IPS-18a (cell line): ENCODE measurements at regions not wholly inside any gene's neighbourhood (a gene's known extent, or its start where the extent isn't known, plus 50 kb on each side); places are given as distances from the start of the nearest gene placed in this dataset.

Source experiments
- H3K27ac ChIP-seq: one replicate; pipeline ENCODE4 v1.5.1; 2013; ENCODE audit warnings: low read length
- H3K27me3 ChIP-seq: one replicate; pipeline ENCODE4 v1.6.1; 2013; ENCODE audit warnings: mild to moderate bottlenecking, low read length; ENCODE audit not compliant: control insufficient read depth, insufficient read depth
- H3K36me3 ChIP-seq: one replicate; pipeline ENCODE4 v1.6.1; 2013; ENCODE audit warnings: low read depth, low read length; ENCODE audit not compliant: control insufficient read depth
- H3K4me1 ChIP-seq: one replicate; pipeline ENCODE4 v1.6.1; 2013; ENCODE audit warnings: low read depth, low read length; ENCODE audit not compliant: control insufficient read depth
- H3K4me3 ChIP-seq: one replicate; pipeline ENCODE4 v1.5.1; 2013; ENCODE audit warnings: low read length
- H3K9ac ChIP-seq: one replicate; pipeline ENCODE4 v1.6.1; 2013; ENCODE audit warnings: mild to moderate bottlenecking, low read length, moderate library complexity
- H3K9me3 ChIP-seq: one replicate; pipeline ENCODE4 v1.6.1; 2013; ENCODE audit warnings: low read depth, low read length; ENCODE audit not compliant: control insufficient read depth

DNA sequence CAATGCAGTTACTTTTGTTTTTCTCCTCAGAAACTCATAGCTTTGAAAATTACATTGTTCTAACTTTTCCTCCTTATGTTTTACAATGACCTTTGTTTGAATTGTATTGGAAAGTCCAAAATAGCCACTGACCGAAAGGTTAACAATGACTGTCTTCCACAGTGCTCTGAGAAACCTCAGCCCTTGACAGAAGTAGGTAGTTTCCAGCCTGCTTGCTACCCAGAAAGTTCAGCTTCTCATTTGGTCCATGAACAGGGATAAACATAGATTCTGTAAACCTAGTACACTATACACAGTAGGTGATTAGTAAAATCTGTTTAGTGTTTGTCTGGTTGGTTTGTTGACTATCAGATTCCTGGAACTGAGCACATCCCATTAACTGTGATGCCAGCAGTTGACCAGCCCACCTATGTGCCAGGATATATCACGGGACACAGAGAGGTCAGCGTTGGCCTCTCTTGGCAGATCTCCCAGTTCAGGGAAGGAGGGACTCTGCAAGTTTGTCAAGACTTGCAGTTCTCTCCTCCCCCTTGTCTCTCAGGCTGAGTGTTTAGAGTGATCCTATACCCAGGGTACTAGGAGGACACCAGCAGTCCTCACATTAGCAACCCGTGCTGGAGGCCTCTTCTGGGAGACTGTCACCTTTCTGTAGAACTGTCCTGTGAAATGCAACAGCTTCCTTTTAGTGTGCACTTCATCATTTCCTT is 297.6 kb downstream of the ARHGAP12 start:
- no peaks in the 10 kb centered on the region for H3K4me1 ChIP-seq
- H3K9me3 ChIP-seq = no peaks in the 10 kb centered on the region
- no peak overlapping the region for H3K27ac ChIP-seq
- H3K36me3 ChIP-seq = no peaks in the 10 kb centered on the region
- H3K27me3 ChIP-seq = no peaks in the 10 kb centered on the region
- H3K9ac ChIP-seq = no peak overlapping the region
- H3K4me3 ChIP-seq = no peak overlapping the region

DNA sequence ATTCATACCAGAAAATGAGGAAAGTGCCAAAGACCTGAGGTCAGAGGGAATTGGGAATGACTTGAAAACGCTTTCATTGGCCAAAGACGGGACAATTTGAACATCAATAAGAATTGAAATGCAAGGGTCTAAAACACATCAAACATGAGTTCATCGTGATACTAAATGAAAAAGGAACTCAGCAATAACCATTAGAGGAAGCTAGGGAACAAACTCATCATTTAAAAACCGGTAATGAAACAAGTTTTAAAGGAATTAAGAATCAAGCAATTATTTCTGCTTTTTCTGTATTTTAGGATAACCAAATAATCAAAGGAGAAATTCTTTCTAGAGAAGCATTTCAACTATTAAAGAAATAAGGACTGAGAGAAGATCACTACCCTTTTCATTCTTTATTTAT is 303.1 kb downstream of the ARHGAP12 start:
- H3K27me3 ChIP-seq = no peaks in the 10 kb centered on the region
- H3K9me3 ChIP-seq = no peaks in the 10 kb centered on the region
- no peaks in the 10 kb centered on the region for H3K36me3 ChIP-seq
- H3K9ac ChIP-seq = no peak overlapping the region
- H3K27ac ChIP-seq = no peak overlapping the region
- H3K4me1 ChIP-seq = no peaks in the 10 kb centered on the region
- no peak overlapping the region for H3K4me3 ChIP-seq

DNA sequence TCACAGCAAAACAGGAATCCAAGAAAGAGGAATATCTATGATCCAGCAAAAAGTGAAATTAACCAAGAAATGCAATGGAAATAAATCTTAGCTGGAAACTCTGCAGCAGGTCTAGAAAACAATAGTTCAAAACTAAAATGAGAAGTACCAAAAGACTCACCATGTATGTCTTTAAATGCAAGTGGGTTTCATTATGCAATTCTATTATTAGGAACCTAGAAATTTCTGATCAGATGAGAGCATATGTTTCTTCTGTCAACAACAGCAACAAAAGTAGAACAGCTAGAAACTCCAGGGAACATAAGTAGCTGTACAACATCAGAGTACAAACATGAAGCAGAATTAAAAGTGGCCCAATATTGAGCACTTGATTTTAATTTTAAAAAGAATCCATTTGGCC is 304.0 kb downstream of the ARHGAP12 start:
- Histone ChIP-seq H3K27me3 (no peaks in the 10 kb centered on the region), H3K27ac (no peak overlapping the region), H3K9ac (no peak overlapping the region), H3K9me3 (no peaks in the 10 kb centered on the region), H3K4me3 (no peak overlapping the region), H3K4me1 (no peaks in the 10 kb centered on the region), H3K36me3 (no peaks in the 10 kb centered on the region)

DNA sequence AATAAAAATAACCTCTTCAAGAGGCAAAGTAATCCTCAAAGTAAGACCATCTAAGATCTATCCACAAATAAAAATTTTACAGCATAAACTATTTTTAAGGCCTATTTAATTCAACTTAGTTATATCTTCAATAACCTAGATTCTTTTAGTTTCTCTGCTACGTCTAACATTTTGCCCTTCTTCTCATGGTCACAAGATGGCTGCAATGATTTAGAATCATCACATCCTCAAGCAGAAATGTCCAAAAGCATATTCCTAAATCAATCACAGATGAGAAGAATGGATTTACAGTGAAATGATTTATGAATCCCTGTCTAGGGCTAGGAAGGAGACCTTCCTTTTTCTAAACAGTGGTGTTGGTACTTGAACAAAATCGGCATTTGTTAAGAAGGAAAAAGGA is 304.7 kb downstream of the ARHGAP12 start:
- Histone ChIP-seq H3K4me3 (no peak overlapping the region), H3K36me3 (no peaks in the 10 kb centered on the region), H3K27me3 (no peaks in the 10 kb centered on the region), H3K9me3 (no peaks in the 10 kb centered on the region), H3K9ac (no peak overlapping the region), H3K27ac (no peak overlapping the region), H3K4me1 (no peaks in the 10 kb centered on the region)

DNA sequence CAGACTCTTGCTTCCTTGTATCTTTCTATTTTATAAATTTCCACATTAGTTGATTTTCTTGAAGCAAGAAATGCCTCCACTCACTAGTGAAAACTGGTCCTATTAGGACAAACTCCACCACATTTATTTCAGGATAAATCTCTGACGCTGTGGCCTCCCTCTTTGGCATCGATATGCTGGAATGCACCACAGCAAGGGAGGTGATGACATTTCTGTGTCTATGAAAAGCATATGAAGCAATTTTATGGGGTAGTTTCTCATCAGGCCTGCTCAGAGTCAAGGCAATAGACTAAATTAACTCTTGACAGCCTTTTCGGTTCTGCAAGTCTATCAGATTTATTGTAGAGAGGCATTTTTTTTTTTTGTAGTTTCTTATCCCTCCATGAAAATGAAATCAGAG is 304.4 kb downstream of the ZEB1 start:
- Histone ChIP-seq H3K27ac (no peak overlapping the region), H3K4me1 (no peaks in the 10 kb centered on the region), H3K36me3 (no peaks in the 10 kb centered on the region), H3K9ac (no peak overlapping the region), H3K9me3 (no peaks in the 10 kb centered on the region), H3K27me3 (no peaks in the 10 kb centered on the region), H3K4me3 (no peak overlapping the region)

DNA sequence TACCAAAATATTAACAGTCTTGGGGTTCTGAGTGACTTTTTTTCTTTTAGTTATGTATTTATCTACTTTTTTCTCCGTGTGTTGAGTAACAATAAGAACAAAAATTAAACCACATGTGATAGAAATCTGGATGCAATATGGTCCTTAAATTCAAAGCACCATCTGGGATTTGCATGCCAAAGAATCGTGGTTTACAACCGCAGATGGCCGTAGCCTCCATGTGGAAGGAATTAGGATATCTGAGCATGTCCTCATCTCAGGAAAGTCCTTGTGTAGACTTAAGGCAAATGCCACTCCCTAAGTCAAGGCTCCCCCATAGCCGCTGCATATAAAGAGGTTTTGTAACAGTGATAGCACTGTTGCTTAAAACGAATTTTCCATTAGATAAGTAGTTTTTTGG is 304.0 kb downstream of the ZEB1 start:
- H3K27ac ChIP-seq = no peak overlapping the region
- no peak overlapping the region for H3K9ac ChIP-seq
- no peaks in the 10 kb centered on the region for H3K9me3 ChIP-seq
- no peaks in the 10 kb centered on the region for H3K36me3 ChIP-seq
- no peaks in the 10 kb centered on the region for H3K4me1 ChIP-seq
- no peak overlapping the region for H3K4me3 ChIP-seq
- no peaks in the 10 kb centered on the region for H3K27me3 ChIP-seq

DNA sequence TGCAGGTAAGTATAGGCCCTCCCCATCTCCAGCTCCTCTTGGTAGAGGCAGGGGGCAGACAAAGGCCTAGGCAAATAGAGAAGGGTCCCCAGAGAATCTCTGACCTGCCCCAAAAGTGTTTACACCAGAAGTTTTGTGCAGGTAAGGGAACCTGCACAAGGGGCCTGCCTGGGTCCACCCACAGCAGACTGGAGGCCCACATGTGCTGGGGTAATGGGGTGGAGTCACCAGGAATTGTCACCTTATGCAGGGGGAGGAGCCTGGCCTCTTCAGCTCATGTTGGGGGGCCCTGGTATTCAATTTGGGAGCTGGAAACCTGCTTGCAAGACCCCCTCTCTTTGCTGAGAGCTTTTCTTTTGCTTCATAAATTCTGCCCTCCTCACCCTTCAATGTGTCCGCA is 302.7 kb downstream of the ZEB1 start:
- H3K4me3 ChIP-seq = no peak overlapping the region

DNA sequence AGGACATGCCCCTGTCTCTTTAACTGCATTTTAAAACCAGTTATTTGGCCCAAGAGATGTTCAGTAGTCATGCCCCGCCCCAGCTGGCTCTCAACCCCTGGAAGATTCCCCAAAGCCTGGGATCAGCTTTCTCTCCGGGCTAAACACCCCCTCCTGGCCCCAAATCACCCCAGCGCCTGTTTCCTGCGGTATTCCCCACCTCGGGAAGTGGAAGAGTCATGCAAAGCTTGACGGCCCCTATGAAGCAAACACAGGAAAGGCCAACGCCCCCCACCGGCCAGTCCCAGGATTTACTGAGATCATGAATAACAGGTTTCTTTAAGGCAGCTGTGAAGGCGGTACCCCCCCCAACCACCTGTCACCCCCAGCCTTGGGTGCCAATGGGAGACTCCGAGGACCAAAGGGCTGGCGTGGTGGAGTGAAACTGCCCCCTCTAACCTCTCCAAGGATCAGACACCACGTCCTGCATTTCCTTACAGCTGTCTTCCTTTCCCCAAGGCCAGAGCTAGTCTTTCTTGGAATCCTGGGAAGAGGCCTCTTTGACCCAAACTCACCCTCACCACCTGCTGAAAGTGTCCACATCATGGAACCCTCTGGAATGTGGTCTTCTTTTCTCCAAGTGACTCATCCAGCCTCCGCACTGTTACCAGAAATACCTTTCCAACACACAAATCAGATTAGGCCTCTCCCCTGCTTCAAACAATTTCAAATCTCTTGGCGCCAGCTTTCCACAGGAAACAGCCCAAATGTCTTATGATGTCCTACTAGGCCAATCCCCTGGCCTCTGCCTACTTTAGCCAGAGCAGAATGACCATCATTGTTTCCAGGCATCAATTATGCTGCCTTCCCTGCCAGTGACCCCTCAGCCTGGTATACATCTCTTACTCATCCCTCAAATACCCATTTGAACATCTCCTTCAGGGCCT is 301.5 kb downstream of the ZEB1 start:
- Histone ChIP-seq H3K9ac (no peak overlapping the region), H3K27ac (no peak overlapping the region), H3K9me3 (no peaks in the 10 kb centered on the region), H3K4me1 (no peaks in the 10 kb centered on the region), H3K27me3 (no peaks in the 10 kb centered on the region), H3K4me3 (no peak overlapping the region), H3K36me3 (no peaks in the 10 kb centered on the region)

More for the DNA sequence above, 302.7 kb downstream of the ZEB1 start:
- Histone ChIP-seq H3K9ac (no peak overlapping the region), H3K27ac (no peak overlapping the region), H3K4me1 (no peaks in the 10 kb centered on the region), H3K27me3 (no peaks in the 10 kb centered on the region), H3K9me3 (no peaks in the 10 kb centered on the region), H3K36me3 (no peaks in the 10 kb centered on the region)

DNA sequence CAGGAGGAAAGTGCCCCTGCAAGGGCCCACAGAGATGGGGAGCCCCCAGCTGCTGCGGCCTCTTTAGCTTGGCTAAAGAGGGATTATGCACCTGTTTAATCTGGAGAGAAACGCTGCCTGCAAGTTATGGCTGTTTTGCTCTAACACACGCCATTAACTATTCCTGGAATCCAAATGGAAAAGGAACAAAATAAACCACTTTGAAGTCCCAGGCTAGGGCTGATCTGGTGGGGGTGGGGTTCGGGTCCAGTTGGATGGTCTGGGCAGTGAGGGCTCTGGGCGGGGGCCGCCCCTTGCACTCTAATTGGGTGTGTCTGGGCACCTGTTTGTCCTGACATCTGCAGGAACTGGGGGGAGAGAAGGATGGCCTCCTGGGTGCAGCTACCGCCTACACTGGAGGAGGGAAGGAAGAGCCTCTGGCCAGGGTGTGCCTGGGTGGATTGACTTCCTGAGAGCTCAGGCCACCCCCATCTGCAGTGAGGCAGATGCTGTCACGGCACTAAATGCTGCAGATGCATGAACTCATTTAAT is 300.6 kb downstream of the ZEB1 start:
- no peak overlapping the region for H3K27ac ChIP-seq
- no peak overlapping the region for H3K4me3 ChIP-seq
- H3K9me3 ChIP-seq = no peaks in the 10 kb centered on the region
- no peaks in the 10 kb centered on the region for H3K27me3 ChIP-seq
- H3K36me3 ChIP-seq = no peaks in the 10 kb centered on the region
- no peak overlapping the region for H3K9ac ChIP-seq
- H3K4me1 ChIP-seq = no peaks in the 10 kb centered on the region

DNA sequence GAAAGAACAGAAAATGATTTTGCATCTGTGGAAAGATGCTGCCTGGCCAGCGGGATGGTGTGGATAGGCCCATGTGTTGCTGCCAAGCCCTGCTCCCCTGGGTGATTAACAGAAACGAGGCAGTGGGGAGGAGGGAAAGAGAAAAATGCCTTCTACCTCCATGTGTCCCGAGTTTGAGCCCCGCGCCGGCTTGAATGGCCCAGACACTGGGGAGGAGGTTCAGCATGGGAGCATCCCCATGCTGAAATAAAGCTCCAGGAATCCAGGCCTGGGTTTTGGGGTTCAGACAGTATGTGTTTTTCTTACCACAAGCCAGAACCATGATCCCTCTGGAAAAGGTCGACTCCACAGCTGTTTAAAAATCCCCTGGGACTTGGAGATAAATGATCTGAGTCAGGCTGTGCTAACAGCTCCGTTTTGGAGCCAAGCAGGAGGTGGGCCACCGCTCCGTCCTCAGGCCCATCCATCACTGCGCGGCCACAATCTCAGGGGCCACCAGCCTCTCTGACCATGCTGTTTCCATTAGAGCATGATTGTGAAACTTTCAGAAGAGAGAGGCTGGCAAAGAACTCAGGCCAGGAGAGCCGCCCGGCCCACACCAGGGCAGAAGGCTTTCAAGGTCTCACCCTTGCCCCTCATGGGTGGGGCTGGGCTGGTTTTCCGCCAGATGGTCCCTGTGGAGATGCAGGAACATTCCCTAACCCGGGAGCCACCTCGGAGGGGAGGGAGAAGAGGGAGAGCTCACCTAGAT is 299.7 kb downstream of the ZEB1 start:
- no peak overlapping the region for H3K9ac ChIP-seq
- no peak overlapping the region for H3K4me3 ChIP-seq
- H3K4me1 ChIP-seq = no peaks in the 10 kb centered on the region

DNA sequence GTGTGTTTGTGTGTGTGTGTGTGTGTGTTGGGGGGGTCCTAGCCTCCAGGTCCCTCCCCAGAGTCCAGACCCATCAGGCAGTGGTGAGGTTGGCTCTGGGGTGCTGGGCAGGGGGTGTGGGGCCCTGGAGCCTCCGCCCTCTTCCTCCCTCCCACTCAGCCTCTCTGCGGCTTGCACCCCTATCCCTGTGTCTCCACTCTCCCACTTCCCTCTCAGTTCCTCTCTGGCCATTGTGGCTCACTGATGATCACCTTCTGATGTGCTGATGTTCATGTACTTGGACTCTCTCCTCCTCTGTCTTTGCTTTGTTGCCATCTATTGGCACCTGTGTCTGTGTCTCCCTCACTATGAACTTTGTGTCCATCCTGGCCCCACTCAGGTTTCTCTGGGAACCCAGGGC is 298.7 kb downstream of the ZEB1 start:
- H3K27ac ChIP-seq = no peak overlapping the region
- H3K9ac ChIP-seq = no peak overlapping the region
- no peaks in the 10 kb centered on the region for H3K36me3 ChIP-seq
- H3K9me3 ChIP-seq = no peaks in the 10 kb centered on the region
- no peak overlapping the region for H3K4me3 ChIP-seq
- no peaks in the 10 kb centered on the region for H3K4me1 ChIP-seq
- no peaks in the 10 kb centered on the region for H3K27me3 ChIP-seq

More for the DNA sequence above, 299.7 kb downstream of the ZEB1 start:
- no peaks in the 10 kb centered on the region for H3K36me3 ChIP-seq
- no peaks in the 10 kb centered on the region for H3K9me3 ChIP-seq
- no peaks in the 10 kb centered on the region for H3K27me3 ChIP-seq
- no peak overlapping the region for H3K27ac ChIP-seq
